ENCODE measurements at regions not wholly inside any gene's neighbourhood (a gene's known extent, or its start where the extent isn't known, plus 50 kb on each side); places are given as distances from the start of the nearest gene placed in this dataset.

- no peak for TF ChIP-seq CTCF (IDR thresholded peaks at IDR 0.05)
- TF ChIP-seq POLR2AphosphoS5 (IDR thresholded peaks at IDR 0.05; ENCODE audit: insufficient read depth in 1 of 2, low read depth in 1 of 2), result no peak
Measured at GRCh38 chr22:26986884-26987283, 329.5 kb downstream of the MIAT start.

All from vagina (tissue), 2 donors.